AML-193 (cell line): ENCODE measurements at regions not wholly inside any gene's neighbourhood (a gene's known extent, or its start where the extent isn't known, plus 50 kb on each side); places are given as distances from the start of the nearest gene placed in this dataset.
"Not testable (repeated sequence)": the region's sequence is repeated elsewhere in the genome, so short reads cannot be mapped to it uniquely, and the experiment has no call there.

Source experiments
- DNase-seq, 2 experiments: peaks; one replicate each; lab custom pipeline; 2025; lab: John Stamatoyannopoulos, UW

DNA sequence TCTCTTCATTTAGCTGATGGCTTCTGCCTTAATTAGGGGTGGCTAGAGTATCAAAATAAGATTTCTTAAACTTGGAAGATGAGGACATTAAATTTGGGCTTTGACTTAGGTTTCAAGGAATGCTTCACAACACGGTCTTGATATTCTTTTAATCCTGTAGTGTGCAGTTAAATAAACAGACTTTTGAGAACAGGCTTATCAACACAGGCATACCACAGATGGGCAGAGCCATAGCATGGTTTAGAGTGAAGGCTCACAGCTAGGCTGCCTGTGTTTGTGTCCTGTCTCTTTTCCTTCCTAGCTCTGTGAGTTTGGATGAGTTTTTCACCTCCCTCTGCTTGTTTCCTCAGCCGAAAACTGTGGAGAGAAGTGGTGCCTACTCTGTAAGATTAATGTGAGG is 102.3 kb upstream of the IPO9 start:
- DNase-seq: no peak

DNA sequence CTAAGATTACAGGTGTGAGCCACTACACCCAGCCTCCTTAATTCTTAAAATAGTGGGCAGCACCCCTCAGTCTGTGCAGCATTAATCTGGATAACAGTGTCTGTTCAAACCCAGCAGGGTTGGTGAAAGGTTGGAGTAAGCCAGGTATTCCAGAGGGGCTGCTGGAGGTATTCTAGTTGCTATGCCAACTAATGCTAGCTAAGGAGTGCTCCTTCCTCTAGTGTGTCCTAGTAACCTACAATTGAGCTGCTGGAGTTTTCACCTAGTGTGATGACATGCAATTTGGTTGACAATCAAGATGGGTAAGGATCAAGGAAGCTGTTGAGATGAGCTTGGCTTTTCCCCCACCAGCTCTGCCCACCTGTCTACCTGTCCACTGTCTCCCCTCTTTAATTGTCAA is 100.2 kb upstream of the IPO9 start:
- no peak for DNase-seq

DNA sequence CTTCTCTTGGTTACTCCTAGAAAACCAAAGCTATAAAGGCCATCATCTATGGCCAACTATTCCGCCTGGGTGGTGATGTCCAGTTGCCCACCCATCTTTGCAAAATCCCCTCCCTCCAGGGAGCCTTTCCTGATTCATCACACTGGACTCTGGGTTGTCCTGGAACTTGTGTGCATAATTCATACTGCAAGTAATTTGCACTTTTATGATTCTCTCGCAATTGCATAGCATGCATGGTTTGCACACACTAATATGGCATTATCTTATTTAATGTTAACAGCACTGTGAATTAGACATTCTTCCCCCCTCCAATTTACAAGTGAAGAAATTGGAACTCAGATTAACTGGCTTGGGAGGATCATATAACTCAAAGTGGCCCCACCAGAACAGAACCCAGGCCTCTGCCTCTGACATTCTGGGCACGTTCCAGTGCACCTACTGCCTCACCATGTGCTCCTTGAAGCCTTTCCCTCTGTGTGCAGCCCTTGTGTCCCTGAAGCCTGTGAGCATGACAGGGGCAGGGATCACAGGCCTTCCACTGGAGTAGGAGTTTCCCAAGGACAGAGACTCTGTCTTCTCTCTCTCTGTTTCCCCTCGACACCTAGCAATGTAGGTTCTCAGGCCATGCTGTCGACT is 98.9 kb upstream of the IPO9 start:
- no peak for DNase-seq

DNA sequence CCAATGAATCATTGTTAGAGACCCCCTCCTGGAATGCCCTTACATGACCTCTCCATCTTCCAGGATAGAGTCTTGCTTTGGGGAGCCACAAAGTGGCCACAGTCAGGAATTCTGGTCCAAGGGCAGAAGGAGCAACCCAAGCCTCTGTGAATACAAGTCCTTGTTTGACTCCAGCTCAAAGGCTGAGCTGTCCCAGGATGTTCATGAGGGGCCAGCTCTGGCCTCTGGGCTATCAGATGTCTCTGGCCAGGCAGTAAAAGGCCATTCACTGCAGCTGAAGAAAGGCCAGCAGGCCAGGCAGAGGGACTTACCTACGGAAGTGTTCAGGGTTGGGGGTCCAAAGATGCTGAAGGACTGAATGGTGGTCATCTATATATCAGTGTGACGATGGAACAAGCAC is 98.3 kb upstream of the IPO9 start:
- DNase-seq: no peak

DNA sequence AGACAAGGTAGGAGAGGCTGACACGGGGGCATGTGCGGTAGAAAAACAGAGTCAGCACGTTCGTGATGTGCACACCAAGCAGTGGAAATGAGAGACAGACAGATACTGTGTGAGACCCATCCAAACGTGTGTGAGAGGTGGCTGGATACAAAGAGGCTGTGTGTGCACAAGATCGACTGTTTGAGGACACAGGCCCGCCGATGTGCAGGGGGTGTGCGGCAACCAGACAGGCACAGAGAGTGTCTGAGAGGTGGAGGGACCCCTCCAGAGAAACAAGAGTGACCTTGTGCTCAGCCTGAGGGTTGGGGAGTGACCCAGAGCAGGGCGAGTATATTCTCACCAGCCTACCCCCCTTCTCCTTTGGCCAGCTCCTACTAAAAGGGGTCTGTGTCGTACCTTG is 97.8 kb upstream of the IPO9 start:
- DNase-seq: no peak

DNA sequence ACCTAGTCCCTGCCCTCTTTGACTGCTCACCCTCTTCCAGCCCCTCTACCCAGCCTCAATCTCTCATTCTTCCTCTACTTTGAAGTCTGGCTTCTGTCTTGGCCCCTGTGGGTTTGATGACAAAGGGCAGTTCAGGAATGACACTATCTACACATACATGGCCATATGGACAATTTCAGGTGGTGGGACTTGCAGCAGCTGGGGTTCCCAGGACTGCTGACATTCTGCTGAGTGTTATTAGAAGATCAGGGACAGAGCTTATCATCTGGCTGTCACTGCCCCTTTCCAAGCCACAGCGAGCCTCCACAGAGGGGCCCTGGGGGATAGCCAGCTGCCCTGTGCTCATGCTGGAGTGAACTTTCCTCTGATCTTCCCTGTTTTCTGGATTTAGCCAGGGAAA is 97.4 kb upstream of the IPO9 start:
- no peak for DNase-seq

DNA sequence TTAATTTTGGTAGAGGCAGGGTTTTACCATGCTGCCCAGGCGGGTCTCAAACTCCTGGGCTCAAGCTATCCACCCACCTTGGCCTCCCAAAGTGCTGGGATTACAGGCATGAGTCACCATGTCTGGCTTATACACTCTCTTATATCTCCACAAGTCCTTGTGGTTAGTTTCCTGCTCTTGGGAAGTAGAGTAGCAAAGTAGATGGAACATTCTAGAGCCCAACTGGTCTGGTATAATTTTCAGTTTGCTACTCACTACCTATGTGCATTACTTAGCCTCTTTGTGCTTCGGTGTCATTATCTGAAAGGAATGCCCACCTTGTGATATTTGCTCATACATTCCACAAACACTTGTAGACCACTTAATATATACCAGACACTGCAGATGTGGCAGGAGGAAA is 96.6 kb upstream of the IPO9 start:
- no peak for DNase-seq

DNA sequence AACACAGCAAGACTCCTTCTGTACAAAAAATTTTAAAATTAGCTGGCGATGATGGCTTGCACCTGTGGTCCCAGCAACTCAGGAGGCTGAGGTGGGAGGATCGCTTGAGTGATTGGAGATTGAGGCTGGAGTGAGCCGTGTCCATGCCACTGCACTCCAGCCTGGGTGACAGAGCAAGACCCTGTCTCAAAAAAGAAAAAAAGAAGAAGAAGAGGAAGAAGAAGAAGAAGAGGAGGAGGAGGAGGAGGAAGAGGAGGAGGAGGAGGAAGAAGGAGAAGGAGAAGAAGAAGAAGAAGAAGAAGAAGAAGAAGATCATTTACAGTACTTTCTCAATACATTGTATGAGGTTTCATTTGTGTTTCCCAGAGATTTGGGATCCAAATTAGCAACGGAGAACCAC is 94.7 kb upstream of the IPO9 start:
- DNase-seq: not testable (repeated sequence)

DNA sequence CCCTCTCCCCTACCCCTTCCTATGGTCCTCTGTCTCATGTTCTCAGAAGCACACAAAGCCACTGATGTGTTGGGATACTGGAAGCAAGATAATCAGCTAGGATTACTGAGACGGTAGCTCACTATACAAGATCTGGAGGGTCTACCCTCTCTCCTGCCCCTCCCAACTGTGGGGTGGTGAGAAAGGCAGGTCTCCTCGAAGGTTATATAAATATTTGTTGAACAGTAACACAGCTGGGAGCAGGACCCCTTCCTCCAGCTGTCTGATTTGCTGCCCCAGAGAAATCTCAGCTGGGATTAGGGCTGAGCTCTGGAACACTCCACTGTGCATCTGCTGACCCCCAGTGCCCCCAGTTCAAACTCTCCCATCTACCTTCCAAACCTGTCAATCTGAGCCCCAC is 94.2 kb upstream of the IPO9 start:
- no peak for DNase-seq

DNA sequence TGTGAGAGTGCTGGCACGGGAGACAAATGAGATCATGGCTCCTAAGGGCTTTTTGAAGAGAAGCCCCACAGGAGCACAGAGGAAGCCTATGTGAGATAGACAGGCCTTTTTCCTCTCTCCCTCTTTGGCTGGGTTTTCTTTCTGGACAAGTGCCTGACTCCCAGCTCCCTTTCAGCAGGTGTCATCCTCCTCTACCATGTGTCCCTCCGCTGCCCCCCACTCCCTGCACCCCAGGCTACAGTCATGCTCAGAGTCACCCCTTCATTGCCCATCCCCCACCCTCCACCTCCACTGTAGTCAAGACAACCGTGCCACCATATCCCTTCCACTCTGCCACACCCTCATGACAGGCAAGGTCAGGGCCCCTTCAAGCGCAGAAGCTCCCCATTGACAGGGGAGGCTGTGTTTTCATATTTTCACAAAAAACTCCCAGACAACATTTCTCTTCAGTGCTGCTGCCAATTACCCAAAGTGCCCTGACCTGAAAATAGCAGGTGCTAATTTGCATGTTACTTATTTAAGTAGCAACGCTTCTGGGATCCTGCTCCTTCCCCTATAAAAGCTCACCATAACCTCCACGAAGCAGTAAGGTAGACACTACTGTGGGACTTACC is 92.1 kb upstream of the IPO9 start:
- no peak for DNase-seq

DNA sequence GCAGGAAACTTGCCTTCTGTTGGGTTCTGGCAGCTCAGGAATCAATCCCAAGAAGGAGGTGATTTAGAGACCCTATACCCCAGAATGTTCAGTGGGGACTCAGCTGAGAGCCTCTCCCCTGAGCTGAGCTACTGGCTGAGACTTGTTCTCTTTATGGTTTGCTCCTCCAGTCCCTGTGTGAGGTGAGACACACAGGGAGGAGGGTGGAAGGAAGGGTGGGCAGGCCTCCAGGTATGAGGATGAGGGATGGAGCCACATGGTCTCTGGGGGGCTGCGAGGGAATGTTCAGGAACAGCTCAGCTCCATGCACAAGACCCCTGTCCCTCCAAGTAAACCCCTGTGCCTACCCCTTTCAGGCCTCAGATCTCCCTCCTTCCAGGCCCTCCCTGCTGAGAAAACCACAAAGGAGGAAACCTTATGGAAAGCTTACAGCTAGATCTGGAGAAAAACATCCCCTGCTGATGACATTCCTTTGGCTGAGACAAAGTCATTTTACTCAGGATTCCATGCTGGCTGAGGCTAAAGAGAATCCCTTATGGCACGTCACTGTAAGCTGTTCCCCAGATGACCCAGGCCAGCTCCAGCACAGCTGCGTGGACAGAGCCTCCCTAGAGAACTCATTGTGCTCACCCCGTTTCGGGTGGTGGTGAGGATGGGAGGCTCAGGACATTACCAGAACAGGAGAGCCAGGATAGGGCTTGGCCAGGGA is 91.5 kb upstream of the IPO9 start:
- DNase-seq: no peak

DNA sequence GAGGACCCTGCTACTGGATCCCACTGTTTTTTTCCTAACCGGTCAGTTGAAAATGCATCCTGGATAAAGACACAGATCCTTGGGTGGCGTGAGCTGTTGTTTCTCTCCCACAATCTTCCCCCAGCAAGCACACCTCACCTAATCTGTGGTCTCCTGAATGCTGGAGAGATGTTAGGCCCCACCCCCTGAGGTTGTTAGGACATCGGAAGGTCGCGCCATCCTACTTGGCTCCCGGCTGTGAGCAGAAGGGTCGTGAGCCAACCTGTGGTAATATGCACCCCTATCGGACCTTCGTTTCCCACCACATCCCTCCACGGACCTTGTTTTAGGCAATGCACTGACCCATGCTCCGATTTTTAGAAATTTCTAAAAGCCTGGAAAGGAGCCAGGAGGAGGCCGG is 89.9 kb upstream of the IPO9 start:
- no peak for DNase-seq

DNA sequence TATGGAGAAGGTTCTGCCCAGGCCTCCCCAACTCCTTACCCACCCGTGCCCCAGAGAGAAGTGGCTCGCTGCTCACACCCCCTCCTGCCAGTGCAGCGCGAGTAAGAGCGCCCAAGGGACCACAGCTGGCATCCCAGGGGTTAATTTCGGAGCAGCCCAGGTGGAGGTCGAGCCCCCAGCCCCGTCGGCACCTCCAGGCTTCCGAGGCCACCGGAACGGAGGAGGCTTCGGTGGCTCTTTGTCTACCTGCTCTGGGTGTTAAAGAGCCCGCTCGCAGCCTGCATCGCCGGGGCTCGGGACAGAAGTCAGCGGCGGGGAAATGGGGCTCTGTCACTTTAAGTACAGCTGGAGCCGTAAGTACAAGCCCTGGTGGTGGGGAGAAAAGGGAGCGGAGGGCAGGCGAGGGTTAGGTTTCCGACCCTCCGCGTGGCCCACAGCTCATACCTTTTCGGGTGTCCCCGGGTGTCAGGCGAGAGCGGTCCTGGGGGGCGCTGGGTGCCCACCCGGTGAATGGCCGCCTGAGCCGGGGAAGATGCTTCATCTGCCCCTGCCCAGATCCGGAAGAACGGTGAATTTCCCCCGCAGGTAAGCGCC is 89.4 kb upstream of the IPO9 start:
- peak in 1 of 2 experiments; percentile 0 for DNase-seq

DNA sequence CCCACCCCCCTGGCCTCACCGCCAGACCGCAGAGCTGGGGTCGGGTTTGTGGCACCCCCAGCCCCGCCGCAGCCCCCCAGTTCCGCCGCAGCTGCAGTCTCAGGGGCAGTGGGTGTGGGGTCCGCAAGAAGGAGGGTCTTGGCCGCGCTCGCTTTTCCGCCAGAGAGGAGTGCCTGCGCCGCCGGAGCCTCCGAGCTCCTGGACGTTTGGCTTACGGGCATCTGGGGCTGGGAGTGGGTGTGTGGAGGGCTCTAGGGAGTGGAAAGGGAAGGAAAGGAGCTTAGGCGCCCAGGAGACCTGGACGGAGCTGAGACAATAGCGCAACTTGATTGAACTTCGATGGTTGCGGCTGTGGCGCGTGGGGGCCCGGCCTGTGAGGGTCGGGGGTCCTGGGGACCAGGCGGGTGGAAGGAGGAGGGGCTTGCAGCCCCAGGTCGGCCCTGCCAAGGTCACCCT is 88.8 kb upstream of the IPO9 start:
- DNase-seq: no peak

DNA sequence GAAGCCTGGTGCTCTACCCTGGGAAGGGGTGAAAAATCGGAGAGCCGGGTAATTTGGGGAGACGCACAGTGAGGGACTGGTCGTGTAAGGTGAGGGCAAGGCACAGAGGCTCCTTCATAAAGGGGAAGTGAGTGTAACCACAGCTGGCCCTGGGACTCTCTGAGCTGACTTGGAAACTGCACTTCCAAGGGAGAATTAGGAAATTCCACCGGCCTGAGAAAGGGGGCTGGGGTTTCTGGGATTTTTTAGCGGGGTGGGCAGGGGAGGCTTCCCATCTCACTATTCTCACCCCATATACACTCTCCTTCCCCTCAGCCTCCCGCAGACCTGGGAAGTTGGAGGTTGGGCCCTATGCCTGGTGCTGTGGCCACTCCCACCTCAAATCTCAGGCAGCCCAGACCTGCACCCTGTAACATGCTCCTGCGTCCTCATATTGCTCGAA is 88.3 kb upstream of the IPO9 start:
- peak; percentile 16 to 31 for DNase-seq

DNA sequence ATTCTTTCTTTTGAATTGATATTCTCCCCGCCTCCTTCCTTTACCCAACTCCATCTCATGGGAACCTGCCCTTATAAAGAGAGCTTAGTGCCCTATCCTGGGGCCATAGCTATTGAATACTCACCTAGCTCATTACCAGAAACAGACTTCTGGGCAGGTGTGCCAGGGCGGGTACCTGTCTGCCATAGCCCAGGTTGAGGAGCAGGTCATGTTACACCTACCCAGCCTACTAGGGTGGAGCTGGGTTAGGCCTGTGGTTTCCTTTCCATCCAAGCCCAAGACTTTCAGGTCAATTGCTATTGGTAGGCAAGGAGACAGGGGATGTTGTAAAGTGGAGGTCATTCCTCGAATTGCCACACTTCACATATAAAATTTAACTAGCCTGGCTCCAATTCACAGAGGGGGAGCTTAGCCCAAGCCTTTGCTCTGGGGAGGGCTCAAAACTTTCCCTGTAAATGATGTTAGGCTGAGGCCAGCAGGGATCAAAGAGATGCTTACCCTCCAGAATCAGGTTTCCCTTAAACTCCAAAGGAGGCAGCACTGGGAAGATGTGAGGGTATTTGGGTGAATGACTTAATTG is 87.1 kb upstream of the IPO9 start:
- no peak for DNase-seq

DNA sequence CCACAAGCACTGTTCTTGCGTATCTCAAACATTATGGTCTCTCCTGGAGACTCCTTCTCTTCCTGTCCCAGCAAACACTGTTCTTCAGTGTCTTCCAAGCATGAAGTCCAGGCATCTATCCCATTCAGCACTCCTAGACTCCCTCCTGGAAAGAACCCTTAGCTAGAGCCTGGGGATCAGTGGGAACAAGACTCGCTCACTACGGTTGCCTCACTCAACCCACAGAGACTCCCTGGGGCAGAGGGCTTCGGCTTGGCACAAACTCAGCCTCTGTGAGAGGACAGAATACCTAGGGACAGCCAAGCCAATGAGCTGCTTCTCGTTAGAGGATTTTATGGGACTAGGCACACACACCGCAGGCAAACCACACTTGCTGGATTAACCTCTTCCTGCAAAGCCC is 86.5 kb upstream of the IPO9 start:
- no peak for DNase-seq

DNA sequence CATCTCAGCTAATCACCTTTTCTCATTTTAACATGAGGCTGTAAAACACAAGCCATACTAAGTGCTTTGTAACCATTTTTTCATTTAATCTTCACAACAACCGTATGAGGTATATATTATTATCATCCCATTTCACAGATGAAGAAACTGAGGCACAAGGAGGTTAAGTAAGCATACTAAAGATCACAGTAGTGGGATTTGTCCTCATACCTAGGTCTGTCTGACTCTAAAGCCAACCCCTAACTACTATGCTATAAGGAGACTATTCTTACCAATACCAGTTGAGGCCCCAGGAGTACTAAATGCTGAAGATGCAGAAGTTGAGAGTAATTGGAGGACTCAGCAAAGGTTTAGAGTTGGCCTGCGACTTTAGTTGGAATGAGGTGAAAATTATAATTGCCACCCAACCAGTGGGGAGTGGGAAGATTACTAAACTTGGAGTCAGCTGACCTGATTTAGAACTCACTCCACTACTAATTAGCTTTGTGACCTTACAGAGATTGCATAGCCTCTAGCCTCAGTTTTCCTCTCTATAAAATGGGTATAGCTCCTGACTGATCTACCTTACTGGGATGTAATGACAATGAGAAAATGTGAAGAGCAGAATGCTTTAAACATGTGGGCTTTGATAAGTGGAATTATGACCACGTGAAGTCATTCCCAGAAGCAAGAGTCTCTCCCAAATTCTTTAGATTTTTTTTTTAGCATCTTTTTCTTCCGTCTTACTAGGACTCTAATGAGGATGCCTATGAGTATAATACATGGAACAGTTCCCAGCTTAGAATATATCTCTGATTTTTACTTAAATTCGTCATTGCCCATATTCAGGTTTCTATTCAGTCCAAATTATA is 85.8 kb upstream of the IPO9 start:
- no peak for DNase-seq

DNA sequence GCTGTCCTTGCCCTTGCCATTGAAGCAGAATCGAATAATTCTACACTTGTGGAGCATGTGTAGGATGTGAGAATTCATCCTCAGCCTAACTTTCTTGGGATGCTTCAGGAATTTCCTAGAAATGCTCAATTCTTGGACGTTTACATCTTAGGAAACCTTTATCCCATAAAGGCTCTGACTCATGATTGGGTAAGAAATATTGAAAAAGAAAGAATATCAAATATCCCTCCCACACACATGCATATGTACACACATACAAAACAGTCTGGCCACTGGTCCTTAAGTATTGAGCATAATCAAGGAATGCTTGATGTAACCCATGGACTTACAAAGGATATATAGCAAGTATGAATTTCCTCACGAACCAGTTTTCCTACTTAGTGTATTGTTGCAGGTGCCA is 83.9 kb upstream of the IPO9 start:
- DNase-seq: no peak

DNA sequence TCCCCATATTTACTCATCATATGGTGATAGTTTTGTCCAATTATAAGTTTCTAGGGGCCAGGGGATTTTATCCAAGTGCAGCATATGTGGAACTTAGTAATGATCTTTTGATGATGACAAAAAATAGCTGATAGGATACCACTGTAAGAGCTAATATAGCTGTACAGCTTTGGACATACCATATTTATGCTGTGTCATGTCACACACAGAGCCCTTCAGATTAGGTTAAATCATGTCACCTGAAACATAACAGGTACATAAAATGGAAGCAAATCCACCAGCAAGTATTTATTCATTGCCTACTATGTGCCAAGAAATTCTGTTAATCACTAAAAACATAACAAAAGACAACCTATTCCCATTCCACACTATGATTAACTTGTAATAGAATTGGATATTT is 82.8 kb upstream of the IPO9 start:
- DNase-seq: no peak

DNA sequence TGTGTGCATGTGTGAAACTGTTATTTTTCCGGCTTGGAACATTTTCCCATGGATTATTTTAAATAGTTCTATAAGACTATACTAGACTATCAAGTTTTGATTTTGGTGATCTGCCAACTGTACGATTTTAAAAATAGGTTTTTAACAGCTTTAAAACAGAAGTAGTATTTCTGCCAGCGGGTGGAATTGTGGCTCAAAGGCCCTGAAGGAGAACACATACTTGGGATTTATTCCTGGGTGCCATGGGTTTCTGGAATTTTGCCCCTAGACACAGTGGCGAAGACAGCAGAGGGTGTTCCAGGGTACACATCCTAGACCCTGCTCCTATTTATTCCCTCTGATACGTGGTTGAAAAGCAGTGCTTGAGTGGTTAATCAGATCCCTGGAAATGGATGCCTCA is 81.7 kb upstream of the IPO9 start:
- no peak for DNase-seq

DNA sequence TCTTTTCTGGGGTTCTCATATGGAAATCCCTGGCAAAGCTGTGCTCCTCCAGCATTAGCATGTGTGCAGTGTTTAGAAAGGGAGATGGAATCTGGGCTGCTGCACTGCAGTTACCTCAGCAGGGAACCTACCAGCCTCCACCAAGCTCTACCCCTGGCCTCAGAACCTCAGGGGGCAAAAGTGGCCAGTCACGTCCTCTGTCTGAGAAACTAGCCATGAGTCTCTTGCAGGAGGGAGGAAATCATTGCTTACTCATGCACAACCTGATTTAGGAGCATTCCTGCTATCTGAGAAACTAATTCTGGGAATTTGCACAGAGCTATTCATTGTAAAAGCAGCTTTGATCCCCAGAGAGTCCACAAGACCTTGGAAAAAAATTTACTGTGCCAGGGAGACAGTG is 80.6 kb upstream of the IPO9 start:
- DNase-seq: no peak
